ENCODE measurements at regions not wholly inside any gene's neighbourhood (a gene's known extent, or its start where the extent isn't known, plus 50 kb on each side); places are given as distances from the start of the nearest gene placed in this dataset.

DNA sequence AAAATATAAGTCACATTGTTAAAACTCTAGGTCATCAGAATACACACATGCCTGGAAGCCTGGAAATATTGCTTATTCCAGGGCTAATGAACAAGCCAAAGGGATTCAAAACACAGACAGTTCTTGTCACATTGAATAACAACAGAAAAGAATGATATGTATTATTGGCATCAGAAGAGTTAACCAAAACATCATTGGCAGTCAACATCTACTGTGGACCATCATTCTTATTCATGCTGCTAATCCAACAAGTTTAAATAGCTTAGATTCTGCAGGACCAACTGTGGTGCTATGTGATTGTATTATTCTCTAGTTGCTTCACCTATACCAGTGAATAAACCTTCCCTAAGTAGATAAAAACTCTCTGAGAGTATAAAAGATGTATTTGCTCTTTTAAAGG is 198.3 kb downstream of the NEBL start:
- TF ChIP-seq CTCF (optimal IDR thresholded peaks at IDR 0.05 in 1 of 3, IDR thresholded peaks at IDR 0.05 in 1 of 3, conservative IDR thresholded peaks at IDR 0.05 in 1 of 3; ENCODE audit: extremely low read depth in 1 of 3, insufficient read depth in 2 of 3, low read length in 3 of 3) (no peak), EZH2 (IDR thresholded peaks at IDR 0.05; ENCODE audit: low read length) (no peak)
- Histone ChIP-seq H3K27me3 (ENCODE audit: control insufficient read depth, extremely low read depth, insufficient read depth, low read length) (no peaks in the 10 kb centered on the region), H3K4me3 (ENCODE audit: control insufficient read depth in 2 of 3, extremely low read depth in 1 of 3, insufficient read depth in 2 of 3, low read depth in 1 of 3, low read length in 3 of 3) (no peak overlapping the region), H3K79me2 (ENCODE audit: control insufficient read depth, insufficient read depth, low read length) (no peaks in the 10 kb centered on the region), H2AFZ (ENCODE audit: control insufficient read depth, low read length) (no peak overlapping the region), H3K27ac (ENCODE audit: control insufficient read depth, insufficient read depth, low read length) (no peak overlapping the region), H3K4me2 (ENCODE audit: control insufficient read depth, extremely low read depth, insufficient read depth, low read depth, low read length) (no peak overlapping the region), H3K9me3 (ENCODE audit: control insufficient read depth, low read depth, low read length) (no peaks in the 10 kb centered on the region), H3K9ac (ENCODE audit: control insufficient read depth, extremely low read depth, insufficient read depth, low read length) (no peak overlapping the region), H3K9me1 (ENCODE audit: control insufficient read depth, extremely low read depth, insufficient read depth, low read length) (no peaks in the 10 kb centered on the region), H4K20me1 (ENCODE audit: control insufficient read depth, extremely low read depth, insufficient read depth, low read length) (no peaks in the 10 kb centered on the region), H3K4me1 (ENCODE audit: control insufficient read depth, extremely low read depth, insufficient read depth, low read length) (no peaks in the 10 kb centered on the region), H3K36me3 (ENCODE audit: control insufficient read depth in 2 of 2, extremely low read depth in 1 of 2, insufficient read depth in 2 of 2, low read length in 2 of 2) (no peaks in the 10 kb centered on the region)
- FAIRE-seq (no peak), DNase-seq (ENCODE audit: low read depth, low spot score) (no peak)
- dilution Hi-C loops (cut with MboI; ENCODE audit: extremely low pct_ligation_motif_present, low sequenced_read_pairs) = no loop called here

GRCh38 chr10:20694296-20694695 is 202.8 kb downstream of the NEBL start:
- FAIRE-seq (no peak), DNase-seq (ENCODE audit: low read depth, low spot score) (no peak)
- TF ChIP-seq CTCF (optimal IDR thresholded peaks at IDR 0.05 in 1 of 3, IDR thresholded peaks at IDR 0.05 in 1 of 3, conservative IDR thresholded peaks at IDR 0.05 in 1 of 3; ENCODE audit: extremely low read depth in 1 of 3, insufficient read depth in 2 of 3, low read length in 3 of 3) = no peak
- TF ChIP-seq EZH2 (IDR thresholded peaks at IDR 0.05; ENCODE audit: low read length) = no peak
- Histone ChIP-seq H3K27ac (ENCODE audit: control insufficient read depth, insufficient read depth, low read length) (no peak overlapping the region), H3K36me3 (ENCODE audit: control insufficient read depth in 2 of 2, extremely low read depth in 1 of 2, insufficient read depth in 2 of 2, low read length in 2 of 2) (no peaks in the 10 kb centered on the region), H3K9ac (ENCODE audit: control insufficient read depth, extremely low read depth, insufficient read depth, low read length) (no peak overlapping the region), H2AFZ (ENCODE audit: control insufficient read depth, low read length) (no peak overlapping the region), H3K4me3 (ENCODE audit: control insufficient read depth in 2 of 3, extremely low read depth in 1 of 3, insufficient read depth in 2 of 3, low read depth in 1 of 3, low read length in 3 of 3) (no peak overlapping the region), H3K4me2 (ENCODE audit: control insufficient read depth, extremely low read depth, insufficient read depth, low read depth, low read length) (no peak overlapping the region), H3K79me2 (ENCODE audit: control insufficient read depth, insufficient read depth, low read length) (no peaks in the 10 kb centered on the region), H3K9me3 (ENCODE audit: control insufficient read depth, low read depth, low read length) (no peaks in the 10 kb centered on the region), H4K20me1 (ENCODE audit: control insufficient read depth, extremely low read depth, insufficient read depth, low read length) (no peaks in the 10 kb centered on the region), H3K9me1 (ENCODE audit: control insufficient read depth, extremely low read depth, insufficient read depth, low read length) (no peaks in the 10 kb centered on the region), H3K4me1 (ENCODE audit: control insufficient read depth, extremely low read depth, insufficient read depth, low read length) (no peaks in the 10 kb centered on the region), H3K27me3 (ENCODE audit: control insufficient read depth, extremely low read depth, insufficient read depth, low read length) (no peaks in the 10 kb centered on the region)
- dilution Hi-C loops (cut with MboI; ENCODE audit: extremely low pct_ligation_motif_present, low sequenced_read_pairs) = no loop called here

Measured in keratinocyte (primary cell).